Panc1 (cell line): ENCODE measurements at regions not wholly inside any gene's neighbourhood (a gene's known extent, or its start where the extent isn't known, plus 50 kb on each side); places are given as distances from the start of the nearest gene placed in this dataset.

Experiments
- ATAC-seq: fragments of 200-7000 bp; cut with Tn5 transposase; 2 replicates; pipeline ENCODE4 v1.9.1; 2020; ENCODE audit warnings: mild to moderate bottlenecking, moderate library complexity
- BruUV-seq: library from RNA; stranded (reverse); fragments of 400-500 nt; replicated peaks from 2 replicates; lab custom pipeline; 2021; lab: Mats Ljungman, UMichigan
- CTCF ChIA-PET: fragments of 300-600 bp; sonication (Branson Sonifier 250); formaldehyde crosslinking; loops from one replicate; lab custom pipeline; 2022; ENCODE audit warnings: antibody characterized with exemption; lab: Charles Lee
- POLR2A ChIA-PET: fragments of 300-600 bp; sonication (Branson Sonifier 250); formaldehyde crosslinking; loops from one replicate; lab custom pipeline; 2022; ENCODE audit warnings: antibody characterized with exemption; lab: Charles Lee
- DNase-seq: peaks from one replicate; pipeline ENCODE4 v3.0.0-alpha.2; 2010; ENCODE audit warnings: low read depth, low spot score
- H3K27ac ChIP-seq: 2 replicates; pipeline ENCODE4 v1.5.1; 2011; ENCODE audit warnings: mild to moderate bottlenecking, low read length, inconsistent platforms
- H3K27me3 ChIP-seq: fragments of 200-500 bp; sonication (Bioruptor generic); 2 replicates; pipeline ENCODE4 v1.6.0; 2014; ENCODE audit warnings: low read length, inconsistent platforms; ENCODE audit not compliant: control insufficient read depth, insufficient read depth
- H3K36me3 ChIP-seq: fragments of 200-500 bp; sonication (Bioruptor generic); 2 replicates; pipeline ENCODE4 v1.5.1; 2014; ENCODE audit warnings: inconsistent platforms, mild to moderate bottlenecking, low read length, moderate library complexity; ENCODE audit not compliant: control insufficient read depth, insufficient read depth
- H3K4me1 ChIP-seq: 2 replicates; pipeline ENCODE4 v1.5.1; 2011; ENCODE audit warnings: inconsistent platforms, mild to moderate bottlenecking, low read length, moderate library complexity; ENCODE audit not compliant: control insufficient read depth, insufficient read depth
- H3K4me3 ChIP-seq, 2 experiments: 2 replicates each; pipeline ENCODE4 v1.5.1; 2011 to 2012; ENCODE audit warnings: low read depth in 2 of 2, low read length in 2 of 2, mild to moderate bottlenecking in 2 of 2, inconsistent platforms in 1 of 2, moderate library complexity in 1 of 2
- H3K9me3 ChIP-seq: fragments of 200-500 bp; sonication (Bioruptor generic); 2 replicates; pipeline ENCODE4 v1.5.1; 2014; ENCODE audit warnings: low read depth, mild to moderate bottlenecking, inconsistent platforms, low read length, moderate library complexity; ENCODE audit not compliant: control insufficient read depth, insufficient read depth
- CTCF ChIP-seq: fragments of 450-650 bp; IDR thresholded peaks from 2 replicates; pipeline ENCODE4 v1.5.1; 2017; ENCODE audit warnings: mild to moderate bottlenecking
- POLR2AphosphoS5 ChIP-seq: IDR thresholded peaks from 2 replicates; pipeline ENCODE4 v1.6.1; 2012; ENCODE audit warnings: mild to moderate bottlenecking, low read depth, low read length, moderate library complexity
- SIN3A ChIP-seq: IDR thresholded peaks from 2 replicates; pipeline ENCODE4 v1.6.1; 2012; ENCODE audit warnings: low read depth, mild to moderate bottlenecking, low read length, moderate library complexity, borderline replicate concordance; ENCODE audit not compliant: insufficient read depth
- TCF7L2 ChIP-seq: IDR thresholded peaks from 2 replicates; pipeline ENCODE4 v1.6.1; 2011; ENCODE audit warnings: mild to moderate bottlenecking, low read depth, low read length, inconsistent platforms
- in situ Hi-C: cut with HindIII; loops from 2 replicates; pipeline ENCODE4 v1.10.0; 2016; ENCODE audit warnings: low sequenced_read_pairs, low pct_unique_long_range_greater_than_20kb
- intact Hi-C: fragments of 100-400 bp; cut with micrococcal nuclease; formaldehyde crosslinking; loops from one replicate; pipeline ENCODE4 v1.10.0; 2022; ENCODE audit not compliant: unreplicated experiment
- TF ChIP-seq, protein P1 (sequence below), 2 experiments: IDR thresholded peaks; 2 replicates each; pipeline ENCODE4 v1.6.1; 2011 to 2012; ENCODE audit warnings: low read depth in 2 of 2, control low read depth in 1 of 2, low read length in 1 of 2, mild to moderate bottlenecking in 1 of 2, moderate library complexity in 1 of 2; ENCODE audit not compliant: insufficient read depth in 1 of 2

DNA sequence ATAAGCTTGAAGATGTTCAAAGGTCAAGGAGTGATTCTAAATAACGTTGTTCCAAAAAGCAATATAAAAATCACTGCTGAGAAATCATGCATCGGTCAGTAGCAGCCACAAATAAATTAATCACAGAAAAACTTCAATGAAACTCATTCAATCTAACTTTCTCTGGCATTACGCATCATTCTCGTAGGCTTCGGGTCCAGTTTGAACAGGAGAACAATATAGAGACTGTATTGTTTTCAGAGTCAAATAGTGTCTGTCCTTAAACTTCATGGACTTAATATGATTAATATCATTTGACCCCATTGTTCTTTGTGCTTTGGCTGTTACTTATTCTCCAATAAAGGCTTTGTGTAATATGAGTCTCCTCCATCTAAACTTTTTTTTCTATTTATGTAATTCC lies 200.4 kb downstream of the C6orf118 start:
- H3K27me3 ChIP-seq: no peaks in the 10 kb centered on the region
- no peaks in the 10 kb centered on the region for H3K9me3 ChIP-seq
- H3K4me3 ChIP-seq: no peak overlapping the region
- ATAC-seq (no peak), DNase-seq (no peak)
- no peaks in the 10 kb centered on the region for H3K36me3 ChIP-seq
- CTCF ChIA-PET: no interaction called here
- no TSS peak for BruUV-seq
- no peaks in the 10 kb centered on the region for H3K4me1 ChIP-seq
- POLR2A ChIA-PET: no interaction called here
- no peak overlapping the region for H3K27ac ChIP-seq
- intact Hi-C loops (no loop called here), in situ Hi-C loops (no loop called here)
- TF ChIP-seq POLR2AphosphoS5 (no peak), SIN3A (no peak), CTCF (no peak), TCF7L2 (no peak)
- TF ChIP-seq, protein P1, sequence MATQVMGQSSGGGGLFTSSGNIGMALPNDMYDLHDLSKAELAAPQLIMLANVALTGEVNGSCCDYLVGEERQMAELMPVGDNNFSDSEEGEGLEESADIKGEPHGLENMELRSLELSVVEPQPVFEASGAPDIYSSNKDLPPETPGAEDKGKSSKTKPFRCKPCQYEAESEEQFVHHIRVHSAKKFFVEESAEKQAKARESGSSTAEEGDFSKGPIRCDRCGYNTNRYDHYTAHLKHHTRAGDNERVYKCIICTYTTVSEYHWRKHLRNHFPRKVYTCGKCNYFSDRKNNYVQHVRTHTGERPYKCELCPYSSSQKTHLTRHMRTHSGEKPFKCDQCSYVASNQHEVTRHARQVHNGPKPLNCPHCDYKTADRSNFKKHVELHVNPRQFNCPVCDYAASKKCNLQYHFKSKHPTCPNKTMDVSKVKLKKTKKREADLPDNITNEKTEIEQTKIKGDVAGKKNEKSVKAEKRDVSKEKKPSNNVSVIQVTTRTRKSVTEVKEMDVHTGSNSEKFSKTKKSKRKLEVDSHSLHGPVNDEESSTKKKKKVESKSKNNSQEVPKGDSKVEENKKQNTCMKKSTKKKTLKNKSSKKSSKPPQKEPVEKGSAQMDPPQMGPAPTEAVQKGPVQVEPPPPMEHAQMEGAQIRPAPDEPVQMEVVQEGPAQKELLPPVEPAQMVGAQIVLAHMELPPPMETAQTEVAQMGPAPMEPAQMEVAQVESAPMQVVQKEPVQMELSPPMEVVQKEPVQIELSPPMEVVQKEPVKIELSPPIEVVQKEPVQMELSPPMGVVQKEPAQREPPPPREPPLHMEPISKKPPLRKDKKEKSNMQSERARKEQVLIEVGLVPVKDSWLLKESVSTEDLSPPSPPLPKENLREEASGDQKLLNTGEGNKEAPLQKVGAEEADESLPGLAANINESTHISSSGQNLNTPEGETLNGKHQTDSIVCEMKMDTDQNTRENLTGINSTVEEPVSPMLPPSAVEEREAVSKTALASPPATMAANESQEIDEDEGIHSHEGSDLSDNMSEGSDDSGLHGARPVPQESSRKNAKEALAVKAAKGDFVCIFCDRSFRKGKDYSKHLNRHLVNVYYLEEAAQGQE (IDR thresholded peaks at IDR 0.05; ENCODE audit: insufficient read depth in 1 of 2, low read depth in 2 of 2, low read length in 1 of 2): no peak

DNA sequence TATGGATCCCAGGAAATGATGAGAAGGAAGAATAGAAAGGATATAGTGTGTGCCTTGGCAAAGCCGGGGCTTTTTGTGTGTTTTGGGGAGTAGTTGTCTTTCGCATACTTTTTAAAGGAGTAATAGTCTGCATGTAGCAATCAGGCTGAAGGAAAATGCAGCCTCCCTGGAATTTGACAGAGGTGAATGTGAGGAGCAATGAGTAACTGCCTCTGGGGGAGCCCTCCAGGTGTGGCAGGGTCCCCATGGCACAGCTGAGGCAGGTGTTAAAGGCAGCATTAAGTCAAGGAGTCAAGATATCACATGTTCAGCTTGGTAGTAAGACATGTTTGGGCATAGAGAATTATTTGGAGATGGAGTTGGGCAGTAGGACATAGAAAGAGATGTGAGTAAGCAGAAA lies 203.1 kb downstream of the C6orf118 start:
- in situ Hi-C loops: no loop called here
- TF ChIP-seq CTCF (no peak), POLR2AphosphoS5 (no peak), SIN3A (no peak), TCF7L2 (no peak)
- TF ChIP-seq, protein P1 (IDR thresholded peaks at IDR 0.05; ENCODE audit: insufficient read depth in 1 of 2, low read depth in 2 of 2, low read length in 1 of 2): no peak
- no peaks in the 10 kb centered on the region for H3K36me3 ChIP-seq
- no peak for DNase-seq
- no peak overlapping the region for H3K4me3 ChIP-seq
- no peak for ATAC-seq
- intact Hi-C loops: no loop called here
- no peaks in the 10 kb centered on the region for H3K9me3 ChIP-seq
- ChIA-PET POLR2A (no interaction called here), CTCF (no interaction called here)
- no peak overlapping the region for H3K27ac ChIP-seq
- BruUV-seq: no TSS peak
- no peaks in the 10 kb centered on the region for H3K27me3 ChIP-seq
- no peaks in the 10 kb centered on the region for H3K4me1 ChIP-seq
